GM23338 (cell line): ENCODE measurements at regions not wholly inside any gene's neighbourhood (a gene's known extent, or its start where the extent isn't known, plus 50 kb on each side); places are given as distances from the start of the nearest gene placed in this dataset.

Experiments used
- CREB1 ChIP-seq: fragments of 250-450 bp; sonication (Bioruptor Pico); IDR thresholded peaks from 2 replicates; pipeline ENCODE4 v1.5.0; 2020; ENCODE audit warnings: low read depth, mild to moderate bottlenecking, moderate library complexity
- CTCF ChIP-seq, 2 experiments: fragments of 200-600 bp in 1 of 2; sonication (generic) in 1 of 2; conservative IDR thresholded peaks; 2 replicates each; pipeline versions ENCODE4 v1.5.1 to v1.6.1; 2016 to 2017; ENCODE audit warnings: antibody characterized with exemption in 2 of 2, low read depth in 2 of 2, mild to moderate bottlenecking in 2 of 2, moderate library complexity in 1 of 2
- ETS1 ChIP-seq: IDR thresholded peaks from 2 replicates; pipeline ENCODE4 v1.6.1; 2016; ENCODE audit warnings: antibody characterized with exemption
- EZH2phosphoT487 ChIP-seq: fragments of 200-600 bp; sonication (generic); IDR thresholded peaks from one replicate; pipeline ENCODE4 v1.8.1; 2018; ENCODE audit warnings: antibody characterized with exemption; ENCODE audit not compliant: unreplicated experiment
- JUNB ChIP-seq: IDR thresholded peaks from one replicate; pipeline ENCODE4 v1.6.1; 2016; ENCODE audit warnings: antibody characterized with exemption; ENCODE audit not compliant: unreplicated experiment
- TF ChIP-seq, protein P1 (sequence below): fragments of 250-450 bp; sonication (Bioruptor Pico); IDR thresholded peaks from 2 replicates; pipeline ENCODE4 v1.5.0; 2020; ENCODE audit warnings: mild to moderate bottlenecking, moderate library complexity
- TF ChIP-seq, protein P2 (sequence below): IDR thresholded peaks from one replicate; pipeline ENCODE4 v1.6.1; 2018; ENCODE audit warnings: antibody characterized with exemption; ENCODE audit not compliant: unreplicated experiment

GRCh38 chr18:56127322-56128099 is 510.9 kb downstream of the TXNL1 start (continued):
- TF ChIP-seq, protein P1, sequence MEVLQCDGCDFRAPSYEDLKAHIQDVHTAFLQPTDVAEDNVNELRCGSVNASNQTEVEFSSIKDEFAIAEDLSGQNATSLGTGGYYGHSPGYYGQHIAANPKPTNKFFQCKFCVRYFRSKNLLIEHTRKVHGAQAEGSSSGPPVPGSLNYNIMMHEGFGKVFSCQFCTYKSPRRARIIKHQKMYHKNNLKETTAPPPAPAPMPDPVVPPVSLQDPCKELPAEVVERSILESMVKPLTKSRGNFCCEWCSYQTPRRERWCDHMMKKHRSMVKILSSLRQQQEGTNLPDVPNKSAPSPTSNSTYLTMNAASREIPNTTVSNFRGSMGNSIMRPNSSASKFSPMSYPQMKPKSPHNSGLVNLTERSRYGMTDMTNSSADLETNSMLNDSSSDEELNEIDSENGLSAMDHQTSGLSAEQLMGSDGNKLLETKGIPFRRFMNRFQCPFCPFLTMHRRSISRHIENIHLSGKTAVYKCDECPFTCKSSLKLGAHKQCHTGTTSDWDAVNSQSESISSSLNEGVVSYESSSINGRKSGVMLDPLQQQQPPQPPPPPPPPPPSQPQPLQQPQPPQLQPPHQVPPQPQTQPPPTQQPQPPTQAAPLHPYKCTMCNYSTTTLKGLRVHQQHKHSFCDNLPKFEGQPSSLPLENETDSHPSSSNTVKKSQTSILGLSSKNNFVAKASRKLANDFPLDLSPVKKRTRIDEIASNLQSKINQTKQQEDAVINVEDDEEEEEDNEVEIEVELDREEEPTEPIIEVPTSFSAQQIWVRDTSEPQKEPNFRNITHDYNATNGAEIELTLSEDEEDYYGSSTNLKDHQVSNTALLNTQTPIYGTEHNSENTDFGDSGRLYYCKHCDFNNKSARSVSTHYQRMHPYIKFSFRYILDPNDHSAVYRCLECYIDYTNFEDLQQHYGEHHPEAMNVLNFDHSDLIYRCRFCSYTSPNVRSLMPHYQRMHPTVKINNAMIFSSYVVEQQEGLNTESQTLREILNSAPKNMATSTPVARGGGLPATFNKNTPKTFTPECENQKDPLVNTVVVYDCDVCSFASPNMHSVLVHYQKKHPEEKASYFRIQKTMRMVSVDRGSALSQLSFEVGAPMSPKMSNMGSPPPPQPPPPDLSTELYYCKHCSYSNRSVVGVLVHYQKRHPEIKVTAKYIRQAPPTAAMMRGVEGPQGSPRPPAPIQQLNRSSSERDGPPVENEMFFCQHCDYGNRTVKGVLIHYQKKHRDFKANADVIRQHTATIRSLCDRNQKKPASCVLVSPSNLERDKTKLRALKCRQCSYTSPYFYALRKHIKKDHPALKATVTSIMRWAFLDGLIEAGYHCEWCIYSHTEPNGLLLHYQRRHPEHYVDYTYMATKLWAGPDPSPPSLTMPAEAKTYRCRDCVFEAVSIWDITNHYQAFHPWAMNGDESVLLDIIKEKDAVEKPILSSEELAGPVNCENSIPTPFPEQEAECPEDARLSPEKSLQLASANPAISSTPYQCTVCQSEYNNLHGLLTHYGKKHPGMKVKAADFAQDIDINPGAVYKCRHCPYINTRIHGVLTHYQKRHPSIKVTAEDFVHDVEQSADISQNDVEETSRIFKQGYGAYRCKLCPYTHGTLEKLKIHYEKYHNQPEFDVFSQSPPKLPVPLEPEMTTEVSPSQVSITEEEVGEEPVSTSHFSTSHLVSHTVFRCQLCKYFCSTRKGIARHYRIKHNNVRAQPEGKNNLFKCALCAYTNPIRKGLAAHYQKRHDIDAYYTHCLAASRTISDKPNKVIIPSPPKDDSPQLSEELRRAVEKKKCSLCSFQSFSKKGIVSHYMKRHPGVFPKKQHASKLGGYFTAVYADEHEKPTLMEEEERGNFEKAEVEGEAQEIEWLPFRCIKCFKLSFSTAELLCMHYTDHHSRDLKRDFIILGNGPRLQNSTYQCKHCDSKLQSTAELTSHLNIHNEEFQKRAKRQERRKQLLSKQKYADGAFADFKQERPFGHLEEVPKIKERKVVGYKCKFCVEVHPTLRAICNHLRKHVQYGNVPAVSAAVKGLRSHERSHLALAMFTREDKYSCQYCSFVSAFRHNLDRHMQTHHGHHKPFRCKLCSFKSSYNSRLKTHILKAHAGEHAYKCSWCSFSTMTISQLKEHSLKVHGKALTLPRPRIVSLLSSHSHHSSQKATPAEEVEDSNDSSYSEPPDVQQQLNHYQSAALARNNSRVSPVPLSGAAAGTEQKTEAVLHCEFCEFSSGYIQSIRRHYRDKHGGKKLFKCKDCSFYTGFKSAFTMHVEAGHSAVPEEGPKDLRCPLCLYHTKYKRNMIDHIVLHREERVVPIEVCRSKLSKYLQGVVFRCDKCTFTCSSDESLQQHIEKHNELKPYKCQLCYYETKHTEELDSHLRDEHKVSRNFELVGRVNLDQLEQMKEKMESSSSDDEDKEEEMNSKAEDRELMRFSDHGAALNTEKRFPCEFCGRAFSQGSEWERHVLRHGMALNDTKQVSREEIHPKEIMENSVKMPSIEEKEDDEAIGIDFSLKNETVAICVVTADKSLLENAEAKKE, result no peak
- TF ChIP-seq, protein P2, sequence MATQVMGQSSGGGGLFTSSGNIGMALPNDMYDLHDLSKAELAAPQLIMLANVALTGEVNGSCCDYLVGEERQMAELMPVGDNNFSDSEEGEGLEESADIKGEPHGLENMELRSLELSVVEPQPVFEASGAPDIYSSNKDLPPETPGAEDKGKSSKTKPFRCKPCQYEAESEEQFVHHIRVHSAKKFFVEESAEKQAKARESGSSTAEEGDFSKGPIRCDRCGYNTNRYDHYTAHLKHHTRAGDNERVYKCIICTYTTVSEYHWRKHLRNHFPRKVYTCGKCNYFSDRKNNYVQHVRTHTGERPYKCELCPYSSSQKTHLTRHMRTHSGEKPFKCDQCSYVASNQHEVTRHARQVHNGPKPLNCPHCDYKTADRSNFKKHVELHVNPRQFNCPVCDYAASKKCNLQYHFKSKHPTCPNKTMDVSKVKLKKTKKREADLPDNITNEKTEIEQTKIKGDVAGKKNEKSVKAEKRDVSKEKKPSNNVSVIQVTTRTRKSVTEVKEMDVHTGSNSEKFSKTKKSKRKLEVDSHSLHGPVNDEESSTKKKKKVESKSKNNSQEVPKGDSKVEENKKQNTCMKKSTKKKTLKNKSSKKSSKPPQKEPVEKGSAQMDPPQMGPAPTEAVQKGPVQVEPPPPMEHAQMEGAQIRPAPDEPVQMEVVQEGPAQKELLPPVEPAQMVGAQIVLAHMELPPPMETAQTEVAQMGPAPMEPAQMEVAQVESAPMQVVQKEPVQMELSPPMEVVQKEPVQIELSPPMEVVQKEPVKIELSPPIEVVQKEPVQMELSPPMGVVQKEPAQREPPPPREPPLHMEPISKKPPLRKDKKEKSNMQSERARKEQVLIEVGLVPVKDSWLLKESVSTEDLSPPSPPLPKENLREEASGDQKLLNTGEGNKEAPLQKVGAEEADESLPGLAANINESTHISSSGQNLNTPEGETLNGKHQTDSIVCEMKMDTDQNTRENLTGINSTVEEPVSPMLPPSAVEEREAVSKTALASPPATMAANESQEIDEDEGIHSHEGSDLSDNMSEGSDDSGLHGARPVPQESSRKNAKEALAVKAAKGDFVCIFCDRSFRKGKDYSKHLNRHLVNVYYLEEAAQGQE, result no peak
- TF ChIP-seq CREB1 (CRISPR knock-in tag) (no peak), EZH2phosphoT487 (no peak), JUNB (no peak), CTCF (conservative IDR thresholded peaks at IDR 0.05; ENCODE audit: low read depth in 2 of 2) (no peak), ETS1 (no peak)
